GM18858 (cell line): ENCODE measurements at regions not wholly inside any gene's neighbourhood (a gene's known extent, or its start where the extent isn't known, plus 50 kb on each side); places are given as distances from the start of the nearest gene placed in this dataset.
A peak's percentile ranks its signal among the peaks of the same experiment; 100 is the strongest.

Experiments
- ATAC-seq: cut with Tn5 transposase; IDR thresholded peaks from one replicate; pipeline ENCODE4 v1.9.1; 2021; ENCODE audit not compliant: unreplicated experiment

- no peak for ATAC-seq
Observed at GRCh38 chr19:29263305-29264135, 50.6 kb upstream of the UQCRFS1 start.

- ATAC-seq = no peak
Observed at GRCh38 chr19:29264897-29265296, 51.9 kb upstream of the UQCRFS1 start.

- no peak for ATAC-seq
Observed at GRCh38 chr19:29265436-29265835, 52.5 kb upstream of the UQCRFS1 start.

GRCh38 chr19:29266001-29266400 lies 53.0 kb upstream of the UQCRFS1 start:
- ATAC-seq = no peak

GRCh38 chr19:29266603-29267002 lies 53.7 kb upstream of the UQCRFS1 start:
- ATAC-seq = no peak

GRCh38 chr19:29267701-29268100 lies 54.8 kb upstream of the UQCRFS1 start:
- ATAC-seq = no peak

GRCh38 chr19:29268103-29268502 lies 55.2 kb upstream of the UQCRFS1 start:
- ATAC-seq = no peak

GRCh38 chr19:29268721-29269393 lies 55.9 kb upstream of the UQCRFS1 start:
- ATAC-seq = no peak

- ATAC-seq = no peak
Observed at GRCh38 chr19:29269641-29270040, 56.7 kb upstream of the UQCRFS1 start.

GRCh38 chr19:29271341-29271740 lies 58.4 kb upstream of the UQCRFS1 start:
- no peak for ATAC-seq

- no peak for ATAC-seq
Observed at GRCh38 chr19:29271911-29272310, 59.0 kb upstream of the UQCRFS1 start.

GRCh38 chr19:29273000-29273640 lies 60.2 kb upstream of the UQCRFS1 start:
- ATAC-seq = no peak

GRCh38 chr19:29275266-29275665 lies 62.3 kb upstream of the UQCRFS1 start:
- ATAC-seq = no peak

- ATAC-seq = peak; percentile 85
Observed at GRCh38 chr19:29277102-29277501, 64.2 kb upstream of the UQCRFS1 start.

GRCh38 chr19:29278716-29279115 lies 65.8 kb upstream of the UQCRFS1 start:
- no peak for ATAC-seq

- ATAC-seq = no peak
Observed at GRCh38 chr19:29283366-29283765, 70.4 kb upstream of the UQCRFS1 start.

GRCh38 chr19:29285187-29285687 lies 72.3 kb upstream of the UQCRFS1 start:
- no peak for ATAC-seq

- ATAC-seq = no peak
Observed at GRCh38 chr19:29285878-29286277, 72.9 kb upstream of the UQCRFS1 start.

GRCh38 chr19:29287061-29287460 lies 74.1 kb upstream of the UQCRFS1 start:
- no peak for ATAC-seq

GRCh38 chr19:29288256-29288655 lies 75.3 kb upstream of the UQCRFS1 start:
- no peak for ATAC-seq

- ATAC-seq = no peak
Observed at GRCh38 chr19:29289020-29289419, 76.1 kb upstream of the UQCRFS1 start.

- ATAC-seq = no peak
Observed at GRCh38 chr19:29290853-29291252, 77.9 kb upstream of the UQCRFS1 start.
